B cell (primary cell): ENCODE measurements at regions not wholly inside any gene's neighbourhood (a gene's known extent, or its start where the extent isn't known, plus 50 kb on each side); places are given as distances from the start of the nearest gene placed in this dataset.

Experiments
- CTCF ChIP-seq: fragments of 200-600 bp; IDR thresholded peaks from one replicate; pipeline ENCODE4 v1.8.0; 2022; ENCODE audit warnings: antibody characterized with exemption, mild to moderate bottlenecking
- EZH2 ChIP-seq: IDR thresholded peaks from 2 replicates; pipeline ENCODE4 v1.6.1; 2012; ENCODE audit warnings: borderline replicate concordance, low read depth, mild to moderate bottlenecking, moderate library complexity, low read length; ENCODE audit not compliant: insufficient read depth, poor library complexity, severe bottlenecking

GRCh38 chr9:109616571-109617120, 118.5 kb upstream of the PTPN3 start:
- no peak for TF ChIP-seq CTCF
- TF ChIP-seq EZH2 = no peak
